ENCODE measurements at regions not wholly inside any gene's neighbourhood (a gene's known extent, or its start where the extent isn't known, plus 50 kb on each side); places are given as distances from the start of the nearest gene placed in this dataset.

- Histone ChIP-seq H3K27ac (ENCODE audit: low read depth, low read length) (peak overlapping the region; percentile 69), H3K9me3 (ENCODE audit: control insufficient read depth in 1 of 2, insufficient read depth in 1 of 2, low read depth in 1 of 2, low read length in 2 of 2) (no peaks in the 10 kb centered on the region), H3K4me3 (replicated peaks in 1 of 2; ENCODE audit: low read depth in 1 of 2, low read length in 2 of 2) (peak overlapping the region in 1 of 2 experiments; percentile 40; a peak in 2 of 4 replicates), H3K27me3 (ENCODE audit: insufficient read depth, low read length) (no peaks in the 10 kb centered on the region), H3K9ac (ENCODE audit: low read length) (peak overlapping the region; percentile 40), H3K79me2 (ENCODE audit: insufficient read depth, low read length) (no peaks in the 10 kb centered on the region), H3K9me2 (ENCODE audit: insufficient read depth) (no peaks in the 10 kb centered on the region), H3K36me3 (ENCODE audit: control insufficient read depth in 1 of 2, insufficient read depth in 2 of 2, low read length in 2 of 2) (no peaks in the 10 kb centered on the region), H4K20me1 (ENCODE audit: insufficient read depth) (no peaks in the 10 kb centered on the region), H2AFZ (ENCODE audit: low read depth, low read length, poor library complexity, severe bottlenecking) (peak overlapping the region; percentile 74), H3K4me2 (ENCODE audit: low read length) (peak overlapping the region; percentile 75), H3K4me1 (ENCODE audit: control insufficient read depth in 1 of 2, insufficient read depth in 2 of 2, low read length in 2 of 2) (peaks cover 30 to 41% of the 10 kb centered on the region in 2 experiments)
- ChIA-PET CTCF (interaction anchor here (0.6 to 1.2 kb wide), 3 partner anchors 8 to 245 kb away, joined by 3 to 4 read pairs (median 3); no protein-coding TSS in a partner anchor), RAD21 (ENCODE audit: low non-redundant PET in 1 of 2, low total read pairs in 2 of 2, uncharacterized antibody in 2 of 2, unreplicated experiment in 2 of 2) (no interaction called here), POLR2A (interaction anchor here (0.6 to 2.4 kb wide), 3 partner anchors 8 to 102 kb away, joined by 3 to 9 read pairs (median 8); no protein-coding TSS in a partner anchor)
- ATAC-seq (peak; percentile 85), DNase-seq (ENCODE audit: low read depth, low spot score) (peak; percentile 88)
- intact Hi-C loops (cut with micrococcal nuclease) = loop anchor here (5.0 kb wide), 1 partner anchor 115 kb away; no protein-coding TSS in a partner anchor
- no TSS peak for BruUV-seq (replicated peaks)
- TF ChIP-seq POLR2A (IDR thresholded peaks at IDR 0.05; ENCODE audit: borderline replicate concordance, extremely low read depth, insufficient read depth, insufficient read length) = no peak
- TF ChIP-seq TCF7L2 (IDR thresholded peaks at IDR 0.05; ENCODE audit: borderline replicate concordance, extremely low read depth, insufficient read depth, insufficient read length) = no peak
- peak; percentile 52 for TF ChIP-seq SIN3A (IDR thresholded peaks at IDR 0.05; ENCODE audit: low read depth)
- no peak for TF ChIP-seq ZFX (IDR thresholded peaks at IDR 0.05)
- TF ChIP-seq JUND (IDR thresholded peaks at IDR 0.05) = peak; percentile 74
- TF ChIP-seq, protein P1, sequence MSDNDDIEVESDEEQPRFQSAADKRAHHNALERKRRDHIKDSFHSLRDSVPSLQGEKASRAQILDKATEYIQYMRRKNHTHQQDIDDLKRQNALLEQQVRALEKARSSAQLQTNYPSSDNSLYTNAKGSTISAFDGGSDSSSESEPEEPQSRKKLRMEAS (IDR thresholded peaks at IDR 0.05) = peak; percentile 13; the same call in 1 of the 2 replicates
- TF ChIP-seq, protein P2, sequence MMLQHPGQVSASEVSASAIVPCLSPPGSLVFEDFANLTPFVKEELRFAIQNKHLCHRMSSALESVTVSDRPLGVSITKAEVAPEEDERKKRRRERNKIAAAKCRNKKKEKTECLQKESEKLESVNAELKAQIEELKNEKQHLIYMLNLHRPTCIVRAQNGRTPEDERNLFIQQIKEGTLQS (IDR thresholded peaks at IDR 0.05) = no peak; the same call in 1 of the 2 replicates
- TF ChIP-seq FOSL1 (IDR thresholded peaks at IDR 0.05; ENCODE audit: low read depth) = peak; percentile 54; the same call in 1 of the 2 replicates
- TF ChIP-seq, protein P3, sequence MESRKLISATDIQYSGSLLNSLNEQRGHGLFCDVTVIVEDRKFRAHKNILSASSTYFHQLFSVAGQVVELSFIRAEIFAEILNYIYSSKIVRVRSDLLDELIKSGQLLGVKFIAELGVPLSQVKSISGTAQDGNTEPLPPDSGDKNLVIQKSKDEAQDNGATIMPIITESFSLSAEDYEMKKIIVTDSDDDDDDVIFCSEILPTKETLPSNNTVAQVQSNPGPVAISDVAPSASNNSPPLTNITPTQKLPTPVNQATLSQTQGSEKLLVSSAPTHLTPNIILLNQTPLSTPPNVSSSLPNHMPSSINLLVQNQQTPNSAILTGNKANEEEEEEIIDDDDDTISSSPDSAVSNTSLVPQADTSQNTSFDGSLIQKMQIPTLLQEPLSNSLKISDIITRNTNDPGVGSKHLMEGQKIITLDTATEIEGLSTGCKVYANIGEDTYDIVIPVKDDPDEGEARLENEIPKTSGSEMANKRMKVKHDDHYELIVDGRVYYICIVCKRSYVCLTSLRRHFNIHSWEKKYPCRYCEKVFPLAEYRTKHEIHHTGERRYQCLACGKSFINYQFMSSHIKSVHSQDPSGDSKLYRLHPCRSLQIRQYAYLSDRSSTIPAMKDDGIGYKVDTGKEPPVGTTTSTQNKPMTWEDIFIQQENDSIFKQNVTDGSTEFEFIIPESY (IDR thresholded peaks at IDR 0.05; ENCODE audit: extremely low read depth, insufficient replicate concordance, low read length) = no peak
- TF ChIP-seq, protein P4, sequence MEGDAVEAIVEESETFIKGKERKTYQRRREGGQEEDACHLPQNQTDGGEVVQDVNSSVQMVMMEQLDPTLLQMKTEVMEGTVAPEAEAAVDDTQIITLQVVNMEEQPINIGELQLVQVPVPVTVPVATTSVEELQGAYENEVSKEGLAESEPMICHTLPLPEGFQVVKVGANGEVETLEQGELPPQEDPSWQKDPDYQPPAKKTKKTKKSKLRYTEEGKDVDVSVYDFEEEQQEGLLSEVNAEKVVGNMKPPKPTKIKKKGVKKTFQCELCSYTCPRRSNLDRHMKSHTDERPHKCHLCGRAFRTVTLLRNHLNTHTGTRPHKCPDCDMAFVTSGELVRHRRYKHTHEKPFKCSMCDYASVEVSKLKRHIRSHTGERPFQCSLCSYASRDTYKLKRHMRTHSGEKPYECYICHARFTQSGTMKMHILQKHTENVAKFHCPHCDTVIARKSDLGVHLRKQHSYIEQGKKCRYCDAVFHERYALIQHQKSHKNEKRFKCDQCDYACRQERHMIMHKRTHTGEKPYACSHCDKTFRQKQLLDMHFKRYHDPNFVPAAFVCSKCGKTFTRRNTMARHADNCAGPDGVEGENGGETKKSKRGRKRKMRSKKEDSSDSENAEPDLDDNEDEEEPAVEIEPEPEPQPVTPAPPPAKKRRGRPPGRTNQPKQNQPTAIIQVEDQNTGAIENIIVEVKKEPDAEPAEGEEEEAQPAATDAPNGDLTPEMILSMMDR (IDR thresholded peaks at IDR 0.05 in 2 of 3, conservative IDR thresholded peaks at IDR 0.05 in 1 of 3; ENCODE audit: borderline replicate concordance in 1 of 3, insufficient read depth in 1 of 3, low read depth in 2 of 3, low read length in 2 of 3) = no peak
- TF ChIP-seq, protein P5, sequence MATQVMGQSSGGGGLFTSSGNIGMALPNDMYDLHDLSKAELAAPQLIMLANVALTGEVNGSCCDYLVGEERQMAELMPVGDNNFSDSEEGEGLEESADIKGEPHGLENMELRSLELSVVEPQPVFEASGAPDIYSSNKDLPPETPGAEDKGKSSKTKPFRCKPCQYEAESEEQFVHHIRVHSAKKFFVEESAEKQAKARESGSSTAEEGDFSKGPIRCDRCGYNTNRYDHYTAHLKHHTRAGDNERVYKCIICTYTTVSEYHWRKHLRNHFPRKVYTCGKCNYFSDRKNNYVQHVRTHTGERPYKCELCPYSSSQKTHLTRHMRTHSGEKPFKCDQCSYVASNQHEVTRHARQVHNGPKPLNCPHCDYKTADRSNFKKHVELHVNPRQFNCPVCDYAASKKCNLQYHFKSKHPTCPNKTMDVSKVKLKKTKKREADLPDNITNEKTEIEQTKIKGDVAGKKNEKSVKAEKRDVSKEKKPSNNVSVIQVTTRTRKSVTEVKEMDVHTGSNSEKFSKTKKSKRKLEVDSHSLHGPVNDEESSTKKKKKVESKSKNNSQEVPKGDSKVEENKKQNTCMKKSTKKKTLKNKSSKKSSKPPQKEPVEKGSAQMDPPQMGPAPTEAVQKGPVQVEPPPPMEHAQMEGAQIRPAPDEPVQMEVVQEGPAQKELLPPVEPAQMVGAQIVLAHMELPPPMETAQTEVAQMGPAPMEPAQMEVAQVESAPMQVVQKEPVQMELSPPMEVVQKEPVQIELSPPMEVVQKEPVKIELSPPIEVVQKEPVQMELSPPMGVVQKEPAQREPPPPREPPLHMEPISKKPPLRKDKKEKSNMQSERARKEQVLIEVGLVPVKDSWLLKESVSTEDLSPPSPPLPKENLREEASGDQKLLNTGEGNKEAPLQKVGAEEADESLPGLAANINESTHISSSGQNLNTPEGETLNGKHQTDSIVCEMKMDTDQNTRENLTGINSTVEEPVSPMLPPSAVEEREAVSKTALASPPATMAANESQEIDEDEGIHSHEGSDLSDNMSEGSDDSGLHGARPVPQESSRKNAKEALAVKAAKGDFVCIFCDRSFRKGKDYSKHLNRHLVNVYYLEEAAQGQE (IDR thresholded peaks at IDR 0.05; ENCODE audit: low read depth) = no peak
- TF ChIP-seq ELF1 (IDR thresholded peaks at IDR 0.05; ENCODE audit: borderline replicate concordance, low read depth) = no peak
- peak; percentile 86 for TF ChIP-seq SP1 (IDR thresholded peaks at IDR 0.05; ENCODE audit: low read depth)
- no peak for TF ChIP-seq ZNF274 (IDR thresholded peaks at IDR 0.05; ENCODE audit: low read depth, low read length)
- no peak for TF ChIP-seq EGR1 (IDR thresholded peaks at IDR 0.05; ENCODE audit: low read depth)
- peak; percentile 89 for TF ChIP-seq CBX3 (IDR thresholded peaks at IDR 0.05; ENCODE audit: low read depth)
- TF ChIP-seq EZH2phosphoT487 (IDR thresholded peaks at IDR 0.05; ENCODE audit: borderline replicate concordance) = no peak
- TF ChIP-seq SRF (IDR thresholded peaks at IDR 0.05; ENCODE audit: low read depth) = no peak
- TF ChIP-seq YY1 (IDR thresholded peaks at IDR 0.05; ENCODE audit: extremely low read depth, insufficient replicate concordance, low read depth, low read length) = no peak
Observed at GRCh38 chr14:34051966-34052657, 101.2 kb upstream of the EGLN3 start.

All from HCT116 (cell line).